ENCODE measurements at regions not wholly inside any gene's neighbourhood (a gene's known extent, or its start where the extent isn't known, plus 50 kb on each side); places are given as distances from the start of the nearest gene placed in this dataset.

DNA sequence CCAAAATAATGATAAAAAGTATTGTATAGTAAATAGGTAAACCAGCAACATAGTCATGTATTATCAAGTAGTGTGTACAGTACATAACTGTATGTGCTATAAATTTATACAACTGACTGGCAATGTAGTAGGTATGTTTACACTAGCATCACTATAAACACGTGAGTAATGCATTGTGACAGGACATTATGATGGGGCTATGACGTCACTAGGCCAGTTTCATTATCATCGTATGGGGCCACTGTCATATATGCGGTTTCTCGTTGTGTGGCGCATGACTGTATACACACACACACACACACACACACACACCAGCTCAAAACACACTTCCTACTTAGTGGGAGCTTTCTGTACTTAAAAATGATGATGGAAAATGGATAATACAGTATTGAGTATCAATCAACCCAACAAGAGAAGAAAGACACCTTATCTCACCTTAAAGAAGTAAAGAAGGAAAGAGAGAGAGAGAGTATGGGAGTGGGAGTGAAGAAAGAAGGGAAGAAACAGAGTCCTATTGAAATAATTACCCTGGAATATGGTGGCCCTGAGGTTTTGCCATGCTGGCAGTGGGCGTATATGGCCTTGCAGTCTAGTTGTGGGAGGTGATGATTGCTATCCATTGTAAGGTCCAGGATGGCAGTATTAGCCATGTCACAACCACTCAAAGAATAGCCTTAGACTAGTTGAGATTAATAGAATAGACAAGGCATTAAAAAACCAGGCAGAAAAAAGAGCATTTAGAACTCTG, 186.4 kb upstream of the ZNF521 start:
- no peak for TF ChIP-seq POLR2A (IDR thresholded peaks at IDR 0.05; ENCODE audit: low read length)
- TF ChIP-seq GATA1 (IDR thresholded peaks at IDR 0.05; ENCODE audit: low read depth, low read length), result no peak
